GM12878 (cell line): ENCODE measurements at regions not wholly inside any gene's neighbourhood (a gene's known extent, or its start where the extent isn't known, plus 50 kb on each side); places are given as distances from the start of the nearest gene placed in this dataset.

Source experiments
- ATAC-seq: fragments of 200-7000 bp; cut with Tn5 transposase; 3 replicates; pipeline ENCODE4 v1.9.1; 2020; ENCODE audit warnings: mild to moderate bottlenecking, moderate library complexity
- BruUV-seq: library from RNA; stranded (reverse); fragments of 400-500 nt; replicated peaks from 2 replicates; lab custom pipeline; 2021; lab: Mats Ljungman, UMichigan
- CTCF ChIA-PET: fragments of 300-600 bp; sonication (Branson Sonifier 250); formaldehyde crosslinking; extraction: SDS; loops from one replicate; lab custom pipeline; 2021; ENCODE audit warnings: inconsistent platforms; lab: Yijun Ruan, JAX
- POLR2A ChIA-PET: fragments of 350-600 bp; formaldehyde crosslinking; extraction: SDS; loops from one replicate; lab custom pipeline; 2021; ENCODE audit warnings: inconsistent platforms; lab: Charles Lee
- RAD21 ChIA-PET: fragments of 300-600 bp; sonication (Branson Sonifier 250); formaldehyde crosslinking; loops from one replicate; lab custom pipeline; 2023; ENCODE audit warnings: antibody characterized with exemption; ENCODE audit not compliant: unreplicated experiment; lab: Charles Lee
- SMC1A ChIA-PET: fragments of 300-600 bp; sonication (Branson Sonifier 250); formaldehyde crosslinking; loops from one replicate; lab custom pipeline; 2023; ENCODE audit not compliant: unreplicated experiment, uncharacterized antibody; lab: Charles Lee
- DNase-seq: peaks from one replicate; pipeline ENCODE4 v3.0.0-alpha.2; 2011; ENCODE audit warnings: low read depth, low spot score
- FAIRE-seq: peaks from 3 replicates; lab custom pipeline; 2011; peaks lifted over from hg19 to GRCh38; lab: Jason Lieb, UNC
- H2AFZ ChIP-seq: 2 replicates; pipeline ENCODE4 v1.6.0; 2011; ENCODE audit warnings: low read depth, low read length, control low read depth; ENCODE audit not compliant: control insufficient read depth
- H3K27ac ChIP-seq: 2 replicates; pipeline ENCODE4 v1.5.1; 2011; ENCODE audit warnings: control low read depth; ENCODE audit not compliant: control insufficient read depth, insufficient read depth
- H3K27me3 ChIP-seq, 2 experiments: replicated peaks in 1 of 2; 2 replicates each; pipeline versions ENCODE4 v1.6.0 to v1.6.1; 2011; ENCODE audit warnings: low read length in 1 of 2; ENCODE audit not compliant: control insufficient read depth in 2 of 2, insufficient read depth in 2 of 2
- H3K36me3 ChIP-seq, 2 experiments: 2 replicates each; pipeline ENCODE4 v1.5.1; 2011; ENCODE audit warnings: low read length in 1 of 2; ENCODE audit not compliant: control insufficient read depth in 2 of 2, insufficient read depth in 2 of 2
- H3K4me1 ChIP-seq: 2 replicates; pipeline ENCODE4 v1.6.1; 2011; ENCODE audit warnings: mild to moderate bottlenecking, low read length, moderate library complexity, mixed read lengths; ENCODE audit not compliant: control insufficient read depth, insufficient read depth
- H3K4me2 ChIP-seq: 2 replicates; pipeline ENCODE4 v1.6.0; 2011; ENCODE audit warnings: control low read depth; ENCODE audit not compliant: control insufficient read depth, insufficient read depth
- H3K4me3 ChIP-seq: fragments of 200-600 bp; sonication (generic); 2 replicates; pipeline ENCODE4 v1.5.1; 2016
- H3K79me2 ChIP-seq: 2 replicates; pipeline ENCODE4 v1.6.0; 2011; ENCODE audit warnings: low read length; ENCODE audit not compliant: control insufficient read depth, insufficient read depth
- H3K9ac ChIP-seq: 2 replicates; pipeline ENCODE4 v1.8.0; 2011; ENCODE audit warnings: low read length, control low read depth, mixed read lengths; ENCODE audit not compliant: control insufficient read depth, insufficient read depth
- H3K9me3 ChIP-seq: replicated peaks from 3 replicates; pipeline ENCODE4 v1.5.1; 2011; ENCODE audit warnings: mild to moderate bottlenecking, low read length; ENCODE audit not compliant: control insufficient read depth, insufficient read depth
- H4K20me1 ChIP-seq: 2 replicates; pipeline ENCODE4 v1.6.0; 2011; ENCODE audit not compliant: control insufficient read depth, insufficient read depth
- ATF3 ChIP-seq: IDR thresholded peaks from 2 replicates; pipeline ENCODE4 v1.6.1; 2011; ENCODE audit warnings: low read depth, mild to moderate bottlenecking, low read length, moderate library complexity, borderline replicate concordance; ENCODE audit errors: extremely low read depth
- CREM ChIP-seq: IDR thresholded peaks from 2 replicates; pipeline ENCODE4 v1.6.1; 2014; ENCODE audit warnings: antibody characterized with exemption, low read depth
- EGR1 ChIP-seq, 2 experiments: IDR thresholded peaks; 1 replicate in 1 of 2; 2 replicates in 1 of 2; pipeline ENCODE4 v1.6.1; 2011 to 2012; ENCODE audit warnings: low read depth in 2 of 2, low read length in 2 of 2, borderline replicate concordance in 1 of 2, mild to moderate bottlenecking in 1 of 2, moderate library complexity in 1 of 2
- EP300 ChIP-seq, 2 experiments: fragments of 150-350 bp in 1 of 2; IDR thresholded peaks; 2 replicates each; pipeline ENCODE4 v1.6.1; 2011 to 2012; ENCODE audit warnings: low read depth in 2 of 2, low read length in 2 of 2, borderline replicate concordance in 1 of 2, improper control_type of control experiment in 1 of 2, inconsistent platforms in 1 of 2; ENCODE audit not compliant: control insufficient read depth in 1 of 2
- GATAD2B ChIP-seq: fragments of 450-650 bp; conservative IDR thresholded peaks from 2 replicates; pipeline ENCODE4 v1.6.1; 2017; ENCODE audit warnings: low read depth, mild to moderate bottlenecking, moderate library complexity
- JUNB ChIP-seq: IDR thresholded peaks from 2 replicates; pipeline ENCODE4 v1.6.1; 2016; ENCODE audit warnings: antibody characterized with exemption, mild to moderate bottlenecking
- MLLT1 ChIP-seq: fragments of 450-650 bp; IDR thresholded peaks from 2 replicates; pipeline ENCODE4 v1.6.1; 2016; ENCODE audit warnings: mild to moderate bottlenecking
- NR2F1 ChIP-seq: fragments of 450-650 bp; conservative IDR thresholded peaks from 2 replicates; pipeline ENCODE4 v1.6.1; 2017; ENCODE audit warnings: mild to moderate bottlenecking
- POLR2AphosphoS2 ChIP-seq: IDR thresholded peaks from 2 replicates; pipeline ENCODE4 v1.6.1; 2011; ENCODE audit warnings: low read depth, mild to moderate bottlenecking, low read length, improper control_type of control experiment, moderate library complexity
- RB1 ChIP-seq: fragments of 450-650 bp; formaldehyde crosslinking; IDR thresholded peaks from 2 replicates; pipeline ENCODE4 v1.6.1; 2017; ENCODE audit warnings: mild to moderate bottlenecking, borderline replicate concordance
- RBBP5 ChIP-seq: fragments of 200-600 bp; sonication (generic); conservative IDR thresholded peaks from 2 replicates; pipeline ENCODE4 v1.6.1; 2016
- SRF ChIP-seq, 2 experiments: IDR thresholded peaks; 2 replicates each; pipeline ENCODE4 v1.6.1; 2011; ENCODE audit warnings: low read depth in 2 of 2, low read length in 2 of 2, mild to moderate bottlenecking in 1 of 2, moderate library complexity in 1 of 2
- TCF12 ChIP-seq: IDR thresholded peaks from 2 replicates; pipeline ENCODE4 v1.6.1; 2011; ENCODE audit warnings: low read depth, mild to moderate bottlenecking, low read length
- ZBTB40 ChIP-seq: fragments of 450-650 bp; IDR thresholded peaks from 2 replicates; pipeline ENCODE4 v1.6.1; 2016; ENCODE audit warnings: mild to moderate bottlenecking, moderate library complexity, borderline replicate concordance
- WGBS: methylation state at CpG from one replicate; pipeline ENCODE4 v1.1.6; 2016; ENCODE audit warnings: low lambda C conversion rate; ENCODE audit not compliant: insufficient replicate concordance, insufficient coverage; ENCODE audit errors: missing lambda C conversion rate; 5-methylcytosine and 5-hydroxymethylcytosine counted together
- in situ Hi-C: fragments of 300-500 bp; cut with MboI; formaldehyde crosslinking; loops from 9 replicates; pipeline ENCODE4 v1.14.3; 2018; ENCODE audit warnings: mixed read lengths
- intact Hi-C: fragments of 100-400 bp; cut with micrococcal nuclease; formaldehyde crosslinking; loops from one replicate; pipeline ENCODE4 v1.14.2; 2022; ENCODE audit not compliant: unreplicated experiment

- BruUV-seq, result no TSS peak
- no peak for DNase-seq
- TF ChIP-seq EGR1 (IDR thresholded peaks at IDR 0.05; ENCODE audit: borderline replicate concordance in 1 of 2, low read depth in 2 of 2, low read length in 2 of 2) (no peak), NR2F1 (no peak), GATAD2B (no peak), RBBP5 (no peak), EP300 (IDR thresholded peaks at IDR 0.05; ENCODE audit: borderline replicate concordance in 1 of 2, control insufficient read depth in 1 of 2, low read depth in 2 of 2, low read length in 2 of 2) (no peak), JUNB (no peak), ATF3 (no peak), MLLT1 (no peak), POLR2AphosphoS2 (no peak), CREM (no peak), ZBTB40 (no peak), TCF12 (no peak), RB1 (no peak), SRF (IDR thresholded peaks at IDR 0.05; ENCODE audit: low read depth in 2 of 2, low read length in 2 of 2) (no peak)
- TF ChIP-seq, all 136 proteins: peak for 0
- in situ Hi-C loops (no loop called here), intact Hi-C loops (no loop called here)
- Histone ChIP-seq H3K9ac (no peak overlapping the region), H2AFZ (no peak overlapping the region), H3K4me3 (no peak overlapping the region), H3K4me2 (no peak overlapping the region), H3K9me3 (no peaks in the 10 kb centered on the region), H3K36me3 (no peaks in the 10 kb centered on the region), H4K20me1 (no peaks in the 10 kb centered on the region), H3K27ac (no peak overlapping the region), H3K27me3 (no peaks in the 10 kb centered on the region), H3K4me1 (no peaks in the 10 kb centered on the region), H3K79me2 (no peaks in the 10 kb centered on the region)
- 0% methylated on average over 2 of the region's 2 CpGs for WGBS
- ChIA-PET CTCF (no interaction called here), POLR2A (no interaction called here), RAD21 (no interaction called here), SMC1A (no interaction called here)
- ATAC-seq, result no peak
- FAIRE-seq, result no peak
Observed at GRCh38 chr3:168442502-168442901, 346.8 kb upstream of the GOLIM4 start.
